Hepatocyte (in vitro differentiated cells): ENCODE measurements at regions not wholly inside any gene's neighbourhood (a gene's known extent, or its start where the extent isn't known, plus 50 kb on each side); places are given as distances from the start of the nearest gene placed in this dataset.

Source experiments
- EZH2 ChIP-seq: fragments of 200-600 bp; sonication (generic); IDR thresholded peaks from 2 replicates; pipeline ENCODE4 v1.6.1; 2016; ENCODE audit warnings: antibody characterized with exemption, mild to moderate bottlenecking, borderline replicate concordance
- TF ChIP-seq, protein P1 (sequence below): fragments of 200-600 bp; sonication (generic); IDR thresholded peaks from 2 replicates; pipeline ENCODE4 v1.5.1; 2016; ENCODE audit warnings: antibody characterized with exemption, mild to moderate bottlenecking; ENCODE audit not compliant: poor library complexity

DNA sequence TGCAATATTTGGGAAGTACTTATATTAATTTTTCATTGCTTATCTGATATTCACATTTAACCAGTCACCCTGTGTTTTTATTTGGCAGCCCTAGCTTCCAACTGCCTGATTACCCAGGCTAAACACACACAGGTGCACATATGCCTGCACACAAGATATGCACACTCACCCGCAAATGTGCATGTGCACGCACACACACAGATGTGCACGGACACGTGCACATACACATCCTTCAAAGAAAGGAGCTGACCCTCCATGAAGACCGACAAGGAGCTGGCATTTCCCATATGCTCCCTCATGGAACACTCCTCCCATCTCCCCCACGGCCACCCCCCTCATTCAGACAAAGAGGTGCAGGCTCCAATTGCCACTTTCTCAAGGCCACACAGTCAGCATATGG lies 242.2 kb downstream of the ENGASE start:
- no peak for TF ChIP-seq EZH2
- TF ChIP-seq, protein P1, sequence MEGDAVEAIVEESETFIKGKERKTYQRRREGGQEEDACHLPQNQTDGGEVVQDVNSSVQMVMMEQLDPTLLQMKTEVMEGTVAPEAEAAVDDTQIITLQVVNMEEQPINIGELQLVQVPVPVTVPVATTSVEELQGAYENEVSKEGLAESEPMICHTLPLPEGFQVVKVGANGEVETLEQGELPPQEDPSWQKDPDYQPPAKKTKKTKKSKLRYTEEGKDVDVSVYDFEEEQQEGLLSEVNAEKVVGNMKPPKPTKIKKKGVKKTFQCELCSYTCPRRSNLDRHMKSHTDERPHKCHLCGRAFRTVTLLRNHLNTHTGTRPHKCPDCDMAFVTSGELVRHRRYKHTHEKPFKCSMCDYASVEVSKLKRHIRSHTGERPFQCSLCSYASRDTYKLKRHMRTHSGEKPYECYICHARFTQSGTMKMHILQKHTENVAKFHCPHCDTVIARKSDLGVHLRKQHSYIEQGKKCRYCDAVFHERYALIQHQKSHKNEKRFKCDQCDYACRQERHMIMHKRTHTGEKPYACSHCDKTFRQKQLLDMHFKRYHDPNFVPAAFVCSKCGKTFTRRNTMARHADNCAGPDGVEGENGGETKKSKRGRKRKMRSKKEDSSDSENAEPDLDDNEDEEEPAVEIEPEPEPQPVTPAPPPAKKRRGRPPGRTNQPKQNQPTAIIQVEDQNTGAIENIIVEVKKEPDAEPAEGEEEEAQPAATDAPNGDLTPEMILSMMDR: no peak
